GM12878 (cell line): ENCODE measurements at regions not wholly inside any gene's neighbourhood (a gene's known extent, or its start where the extent isn't known, plus 50 kb on each side); places are given as distances from the start of the nearest gene placed in this dataset.

Experiments
- ATAC-seq: fragments of 200-7000 bp; cut with Tn5 transposase; 3 replicates; pipeline ENCODE4 v1.9.1; 2020; ENCODE audit warnings: mild to moderate bottlenecking, moderate library complexity
- BruUV-seq: library from RNA; stranded (reverse); fragments of 400-500 nt; replicated peaks from 2 replicates; lab custom pipeline; 2021; lab: Mats Ljungman, UMichigan
- CTCF ChIA-PET: fragments of 300-600 bp; sonication (Branson Sonifier 250); formaldehyde crosslinking; extraction: SDS; loops from one replicate; lab custom pipeline; 2021; ENCODE audit warnings: inconsistent platforms; lab: Yijun Ruan, JAX
- POLR2A ChIA-PET: fragments of 350-600 bp; formaldehyde crosslinking; extraction: SDS; loops from one replicate; lab custom pipeline; 2021; ENCODE audit warnings: inconsistent platforms; lab: Charles Lee
- RAD21 ChIA-PET: fragments of 300-600 bp; sonication (Branson Sonifier 250); formaldehyde crosslinking; loops from one replicate; lab custom pipeline; 2023; ENCODE audit warnings: antibody characterized with exemption; ENCODE audit not compliant: unreplicated experiment; lab: Charles Lee
- SMC1A ChIA-PET: fragments of 300-600 bp; sonication (Branson Sonifier 250); formaldehyde crosslinking; loops from one replicate; lab custom pipeline; 2023; ENCODE audit not compliant: unreplicated experiment, uncharacterized antibody; lab: Charles Lee
- DNase-seq: peaks from one replicate; pipeline ENCODE4 v3.0.0-alpha.2; 2011; ENCODE audit warnings: low read depth, low spot score
- FAIRE-seq: peaks from 3 replicates; lab custom pipeline; 2011; peaks lifted over from hg19 to GRCh38; lab: Jason Lieb, UNC
- H2AFZ ChIP-seq: 2 replicates; pipeline ENCODE4 v1.6.0; 2011; ENCODE audit warnings: low read depth, low read length, control low read depth; ENCODE audit not compliant: control insufficient read depth
- H3K27ac ChIP-seq: 2 replicates; pipeline ENCODE4 v1.5.1; 2011; ENCODE audit warnings: control low read depth; ENCODE audit not compliant: control insufficient read depth, insufficient read depth
- H3K27me3 ChIP-seq, 2 experiments: replicated peaks in 1 of 2; 2 replicates each; pipeline versions ENCODE4 v1.6.0 to v1.6.1; 2011; ENCODE audit warnings: low read length in 1 of 2; ENCODE audit not compliant: control insufficient read depth in 2 of 2, insufficient read depth in 2 of 2
- H3K36me3 ChIP-seq, 2 experiments: 2 replicates each; pipeline ENCODE4 v1.5.1; 2011; ENCODE audit warnings: low read length in 1 of 2; ENCODE audit not compliant: control insufficient read depth in 2 of 2, insufficient read depth in 2 of 2
- H3K4me1 ChIP-seq: 2 replicates; pipeline ENCODE4 v1.6.1; 2011; ENCODE audit warnings: mild to moderate bottlenecking, low read length, moderate library complexity, mixed read lengths; ENCODE audit not compliant: control insufficient read depth, insufficient read depth
- H3K4me2 ChIP-seq: 2 replicates; pipeline ENCODE4 v1.6.0; 2011; ENCODE audit warnings: control low read depth; ENCODE audit not compliant: control insufficient read depth, insufficient read depth
- H3K4me3 ChIP-seq: fragments of 200-600 bp; sonication (generic); 2 replicates; pipeline ENCODE4 v1.5.1; 2016
- H3K79me2 ChIP-seq: 2 replicates; pipeline ENCODE4 v1.6.0; 2011; ENCODE audit warnings: low read length; ENCODE audit not compliant: control insufficient read depth, insufficient read depth
- H3K9ac ChIP-seq: 2 replicates; pipeline ENCODE4 v1.8.0; 2011; ENCODE audit warnings: low read length, control low read depth, mixed read lengths; ENCODE audit not compliant: control insufficient read depth, insufficient read depth
- H3K9me3 ChIP-seq: replicated peaks from 3 replicates; pipeline ENCODE4 v1.5.1; 2011; ENCODE audit warnings: mild to moderate bottlenecking, low read length; ENCODE audit not compliant: control insufficient read depth, insufficient read depth
- H4K20me1 ChIP-seq: 2 replicates; pipeline ENCODE4 v1.6.0; 2011; ENCODE audit not compliant: control insufficient read depth, insufficient read depth
- CREB1 ChIP-seq: IDR thresholded peaks from 2 replicates; pipeline ENCODE4 v1.6.1; 2012; ENCODE audit warnings: low read depth, mild to moderate bottlenecking, inconsistent platforms
- FOXM1 ChIP-seq: IDR thresholded peaks from 2 replicates; pipeline ENCODE4 v1.6.1; 2012; ENCODE audit warnings: low read depth, mild to moderate bottlenecking, inconsistent platforms, low read length, moderate library complexity
- HDGF ChIP-seq: fragments of 450-650 bp; IDR thresholded peaks from 2 replicates; pipeline ENCODE4 v1.6.1; 2016; ENCODE audit warnings: antibody characterized with exemption
- IRF4 ChIP-seq: IDR thresholded peaks from 2 replicates; pipeline ENCODE4 v1.6.1; 2011; ENCODE audit warnings: low read depth, low read length
- MEF2A ChIP-seq: IDR thresholded peaks from 2 replicates; pipeline ENCODE4 v1.6.1; 2011; ENCODE audit warnings: low read depth, mild to moderate bottlenecking, low read length, moderate library complexity; ENCODE audit not compliant: insufficient read depth
- POU2F2 ChIP-seq: IDR thresholded peaks from 3 replicates; pipeline ENCODE4 v1.6.1; 2011; ENCODE audit warnings: low read depth, mild to moderate bottlenecking, low read length, borderline replicate concordance
- RCOR1 ChIP-seq: conservative IDR thresholded peaks from 2 replicates; pipeline ENCODE4 v1.6.1; 2012; ENCODE audit warnings: low read depth, low read length, improper control_type of control experiment
- SMAD1 ChIP-seq: fragments of 450-650 bp; IDR thresholded peaks from 2 replicates; pipeline ENCODE4 v1.6.1; 2018; ENCODE audit warnings: mild to moderate bottlenecking, low read depth; ENCODE audit not compliant: partially characterized antibody
- STAT1 ChIP-seq: fragments of 450-650 bp; conservative IDR thresholded peaks from 2 replicates; pipeline ENCODE4 v1.6.1; 2014; ENCODE audit warnings: antibody characterized with exemption, mild to moderate bottlenecking
- ZNF274 ChIP-seq: IDR thresholded peaks from one replicate; pipeline ENCODE4 v1.8.0; 2011; ENCODE audit not compliant: insufficient read length, insufficient read depth
- ZSCAN29 ChIP-seq: fragments of 450-650 bp; IDR thresholded peaks from 2 replicates; pipeline ENCODE4 v1.6.1; 2017; ENCODE audit warnings: mild to moderate bottlenecking, moderate library complexity
- WGBS: methylation state at CpG from one replicate; pipeline ENCODE4 v1.1.6; 2016; ENCODE audit warnings: low lambda C conversion rate; ENCODE audit not compliant: insufficient replicate concordance, insufficient coverage; ENCODE audit errors: missing lambda C conversion rate; 5-methylcytosine and 5-hydroxymethylcytosine counted together
- in situ Hi-C: fragments of 300-500 bp; cut with MboI; formaldehyde crosslinking; loops from 9 replicates; pipeline ENCODE4 v1.14.3; 2018; ENCODE audit warnings: mixed read lengths
- intact Hi-C: fragments of 100-400 bp; cut with micrococcal nuclease; formaldehyde crosslinking; loops from one replicate; pipeline ENCODE4 v1.14.2; 2022; ENCODE audit not compliant: unreplicated experiment
- TF ChIP-seq, protein P1 (sequence below): IDR thresholded peaks from 2 replicates; pipeline ENCODE4 v1.6.1; 2012; ENCODE audit warnings: low read length, inconsistent platforms

DNA sequence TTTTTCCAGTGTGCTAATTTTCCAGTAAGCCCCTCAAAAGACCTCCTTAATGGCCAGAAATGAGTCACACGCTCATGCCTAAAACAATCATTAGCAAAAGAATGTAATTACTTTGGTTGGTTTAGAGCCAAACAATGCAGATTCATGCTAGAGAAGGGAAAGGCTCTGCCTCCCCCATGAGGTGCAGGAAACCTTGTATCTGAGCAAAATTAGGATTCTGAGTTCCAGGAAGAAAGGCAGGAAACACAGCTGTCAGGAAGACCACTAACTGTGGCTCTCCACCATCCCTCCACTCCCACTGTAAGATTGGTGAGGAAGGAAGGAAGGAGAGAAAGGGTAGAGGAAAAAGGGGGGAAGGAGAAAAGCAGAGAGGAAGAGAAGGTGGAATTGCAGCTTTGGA, 104.9 kb upstream of the DHX15 start:
- Histone ChIP-seq H3K9me3 (no peaks in the 10 kb centered on the region; the same call in 2 of the 3 replicates), H3K27ac (no peak overlapping the region), H3K4me1 (no peaks in the 10 kb centered on the region), H3K9ac (no peak overlapping the region), H4K20me1 (peaks cover 2% of the 10 kb centered on the region; the same call in 1 of the 2 replicates), H3K4me3 (no peak overlapping the region), H2AFZ (no peak overlapping the region), H3K36me3 (no peaks in the 10 kb centered on the region), H3K4me2 (no peak overlapping the region), H3K79me2 (no peaks in the 10 kb centered on the region), H3K27me3 (peaks cover 0 to 4% of the 10 kb centered on the region in 2 experiments; a peak in 2 of 4 replicates)
- DNase-seq (no peak), ATAC-seq (no peak), FAIRE-seq (no peak)
- TF ChIP-seq, protein P1, sequence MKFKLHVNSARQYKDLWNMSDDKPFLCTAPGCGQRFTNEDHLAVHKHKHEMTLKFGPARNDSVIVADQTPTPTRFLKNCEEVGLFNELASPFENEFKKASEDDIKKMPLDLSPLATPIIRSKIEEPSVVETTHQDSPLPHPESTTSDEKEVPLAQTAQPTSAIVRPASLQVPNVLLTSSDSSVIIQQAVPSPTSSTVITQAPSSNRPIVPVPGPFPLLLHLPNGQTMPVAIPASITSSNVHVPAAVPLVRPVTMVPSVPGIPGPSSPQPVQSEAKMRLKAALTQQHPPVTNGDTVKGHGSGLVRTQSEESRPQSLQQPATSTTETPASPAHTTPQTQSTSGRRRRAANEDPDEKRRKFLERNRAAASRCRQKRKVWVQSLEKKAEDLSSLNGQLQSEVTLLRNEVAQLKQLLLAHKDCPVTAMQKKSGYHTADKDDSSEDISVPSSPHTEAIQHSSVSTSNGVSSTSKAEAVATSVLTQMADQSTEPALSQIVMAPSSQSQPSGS = no peak
- no peak for TF ChIP-seq STAT1
- no peak for TF ChIP-seq FOXM1
- no peak for TF ChIP-seq POU2F2
- no peak for TF ChIP-seq IRF4
- TF ChIP-seq CREB1 = no peak
- TF ChIP-seq MEF2A = no peak
- no peak for TF ChIP-seq SMAD1
- TF ChIP-seq ZSCAN29 = no peak
- no peak for TF ChIP-seq HDGF
- TF ChIP-seq RCOR1 = no peak
- no peak for TF ChIP-seq ZNF274
- ChIA-PET CTCF (interaction anchor here (0.8 to 6.1 kb wide), 4 partner anchors 12 to 203 kb away, joined by 3 to 51 read pairs (median 4); no protein-coding TSS in a partner anchor), SMC1A (interaction anchor here (1.2 to 1.5 kb wide), 2 partner anchors 200 to 216 kb away, joined by 3 to 4 read pairs; no protein-coding TSS in a partner anchor), RAD21 (no interaction called here), POLR2A (no interaction called here)
- in situ Hi-C loops = loop anchor here (5.0 kb wide), 1 partner anchor 202 kb away; no protein-coding TSS in a partner anchor
- intact Hi-C loops = no loop called here
- no TSS peak for BruUV-seq
- WGBS = 0% methylated on average over 1 of the region's 1 CpG
